GM12878 (cell line): ENCODE measurements at regions not wholly inside any gene's neighbourhood (a gene's known extent, or its start where the extent isn't known, plus 50 kb on each side); places are given as distances from the start of the nearest gene placed in this dataset.

Source experiments
- ATAC-seq: fragments of 200-7000 bp; cut with Tn5 transposase; 3 replicates; pipeline ENCODE4 v1.9.1; 2020; ENCODE audit warnings: mild to moderate bottlenecking, moderate library complexity
- BruUV-seq: library from RNA; stranded (reverse); fragments of 400-500 nt; replicated peaks from 2 replicates; lab custom pipeline; 2021; lab: Mats Ljungman, UMichigan
- CTCF ChIA-PET: fragments of 300-600 bp; sonication (Branson Sonifier 250); formaldehyde crosslinking; extraction: SDS; loops from one replicate; lab custom pipeline; 2021; ENCODE audit warnings: inconsistent platforms; lab: Yijun Ruan, JAX
- POLR2A ChIA-PET: fragments of 350-600 bp; formaldehyde crosslinking; extraction: SDS; loops from one replicate; lab custom pipeline; 2021; ENCODE audit warnings: inconsistent platforms; lab: Charles Lee
- RAD21 ChIA-PET: fragments of 300-600 bp; sonication (Branson Sonifier 250); formaldehyde crosslinking; loops from one replicate; lab custom pipeline; 2023; ENCODE audit warnings: antibody characterized with exemption; ENCODE audit not compliant: unreplicated experiment; lab: Charles Lee
- SMC1A ChIA-PET: fragments of 300-600 bp; sonication (Branson Sonifier 250); formaldehyde crosslinking; loops from one replicate; lab custom pipeline; 2023; ENCODE audit not compliant: unreplicated experiment, uncharacterized antibody; lab: Charles Lee
- DNase-seq: peaks from one replicate; pipeline ENCODE4 v3.0.0-alpha.2; 2011; ENCODE audit warnings: low read depth, low spot score
- FAIRE-seq: peaks from 3 replicates; lab custom pipeline; 2011; peaks lifted over from hg19 to GRCh38; lab: Jason Lieb, UNC
- H2AFZ ChIP-seq: 2 replicates; pipeline ENCODE4 v1.6.0; 2011; ENCODE audit warnings: low read depth, low read length, control low read depth; ENCODE audit not compliant: control insufficient read depth
- H3K27ac ChIP-seq: 2 replicates; pipeline ENCODE4 v1.5.1; 2011; ENCODE audit warnings: control low read depth; ENCODE audit not compliant: control insufficient read depth, insufficient read depth
- H3K27me3 ChIP-seq, 2 experiments: replicated peaks in 1 of 2; 2 replicates each; pipeline versions ENCODE4 v1.6.0 to v1.6.1; 2011; ENCODE audit warnings: low read length in 1 of 2; ENCODE audit not compliant: control insufficient read depth in 2 of 2, insufficient read depth in 2 of 2
- H3K36me3 ChIP-seq, 2 experiments: 2 replicates each; pipeline ENCODE4 v1.5.1; 2011; ENCODE audit warnings: low read length in 1 of 2; ENCODE audit not compliant: control insufficient read depth in 2 of 2, insufficient read depth in 2 of 2
- H3K4me1 ChIP-seq: 2 replicates; pipeline ENCODE4 v1.6.1; 2011; ENCODE audit warnings: mild to moderate bottlenecking, low read length, moderate library complexity, mixed read lengths; ENCODE audit not compliant: control insufficient read depth, insufficient read depth
- H3K4me2 ChIP-seq: 2 replicates; pipeline ENCODE4 v1.6.0; 2011; ENCODE audit warnings: control low read depth; ENCODE audit not compliant: control insufficient read depth, insufficient read depth
- H3K4me3 ChIP-seq: fragments of 200-600 bp; sonication (generic); 2 replicates; pipeline ENCODE4 v1.5.1; 2016
- H3K79me2 ChIP-seq: 2 replicates; pipeline ENCODE4 v1.6.0; 2011; ENCODE audit warnings: low read length; ENCODE audit not compliant: control insufficient read depth, insufficient read depth
- H3K9ac ChIP-seq: 2 replicates; pipeline ENCODE4 v1.8.0; 2011; ENCODE audit warnings: low read length, control low read depth, mixed read lengths; ENCODE audit not compliant: control insufficient read depth, insufficient read depth
- H3K9me3 ChIP-seq: replicated peaks from 3 replicates; pipeline ENCODE4 v1.5.1; 2011; ENCODE audit warnings: mild to moderate bottlenecking, low read length; ENCODE audit not compliant: control insufficient read depth, insufficient read depth
- H4K20me1 ChIP-seq: 2 replicates; pipeline ENCODE4 v1.6.0; 2011; ENCODE audit not compliant: control insufficient read depth, insufficient read depth
- ASH2L ChIP-seq: fragments of 300-600, 200-600 bp; sonication (generic); IDR thresholded peaks from 2 replicates; pipeline ENCODE4 v1.6.1; 2017; ENCODE audit warnings: low read depth, mild to moderate bottlenecking, borderline replicate concordance
- ATF3 ChIP-seq: IDR thresholded peaks from 2 replicates; pipeline ENCODE4 v1.6.1; 2011; ENCODE audit warnings: low read depth, mild to moderate bottlenecking, low read length, moderate library complexity, borderline replicate concordance; ENCODE audit errors: extremely low read depth
- BHLHE40 ChIP-seq, 2 experiments: fragments of 450-650 bp in 1 of 2; IDR thresholded peaks; 2 replicates each; pipeline ENCODE4 v1.6.1; 2011 to 2017; ENCODE audit warnings: low read depth in 2 of 2, borderline replicate concordance in 1 of 2, improper control_type of control experiment in 1 of 2, low read length in 1 of 2, mild to moderate bottlenecking in 1 of 2
- DPF2 ChIP-seq: fragments of 450-650 bp; IDR thresholded peaks from 2 replicates; pipeline ENCODE4 v1.6.1; 2017; ENCODE audit warnings: mild to moderate bottlenecking
- GABPA ChIP-seq: IDR thresholded peaks from 2 replicates; pipeline ENCODE4 v1.6.1; 2014; ENCODE audit warnings: antibody characterized with exemption, low read depth, mild to moderate bottlenecking, inconsistent platforms
- KAT2A ChIP-seq: conservative IDR thresholded peaks from 2 replicates; pipeline ENCODE4 v1.6.1; 2011; ENCODE audit warnings: low read depth, low read length; ENCODE audit not compliant: control insufficient read depth
- PML ChIP-seq: IDR thresholded peaks from 2 replicates; pipeline ENCODE4 v1.6.1; 2012; ENCODE audit warnings: low read length, inconsistent platforms
- RAD51 ChIP-seq: fragments of 450-650 bp; IDR thresholded peaks from 2 replicates; pipeline ENCODE4 v1.6.1; 2016; ENCODE audit warnings: moderate library complexity, mild to moderate bottlenecking, inconsistent platforms
- RELA ChIP-seq: fragments of 450-650 bp; IDR thresholded peaks from 2 replicates; pipeline ENCODE4 v1.8.0; 2014; ENCODE audit warnings: borderline replicate concordance; ENCODE audit not compliant: partially characterized antibody
- STAT1 ChIP-seq: fragments of 450-650 bp; conservative IDR thresholded peaks from 2 replicates; pipeline ENCODE4 v1.6.1; 2014; ENCODE audit warnings: antibody characterized with exemption, mild to moderate bottlenecking
- STAT3 ChIP-seq: IDR thresholded peaks from 2 replicates; pipeline ENCODE4 v1.6.1; 2011; ENCODE audit warnings: low read depth, low read length, improper control_type of control experiment
- TAF1 ChIP-seq: IDR thresholded peaks from 2 replicates; pipeline ENCODE4 v1.6.1; 2011; ENCODE audit warnings: mild to moderate bottlenecking, low read depth, low read length, borderline replicate concordance
- TCF3 ChIP-seq: IDR thresholded peaks from 2 replicates; pipeline ENCODE4 v1.6.1; 2012; ENCODE audit warnings: low read depth, mild to moderate bottlenecking, low read length, borderline replicate concordance; ENCODE audit not compliant: insufficient read depth
- ZNF592 ChIP-seq: fragments of 450-650 bp; IDR thresholded peaks from 2 replicates; pipeline ENCODE4 v1.6.1; 2017; ENCODE audit warnings: mild to moderate bottlenecking, moderate library complexity
- WGBS: methylation state at CpG from one replicate; pipeline ENCODE4 v1.1.6; 2016; ENCODE audit warnings: low lambda C conversion rate; ENCODE audit not compliant: insufficient replicate concordance, insufficient coverage; ENCODE audit errors: missing lambda C conversion rate; 5-methylcytosine and 5-hydroxymethylcytosine counted together
- in situ Hi-C: fragments of 300-500 bp; cut with MboI; formaldehyde crosslinking; loops from 9 replicates; pipeline ENCODE4 v1.14.3; 2018; ENCODE audit warnings: mixed read lengths
- intact Hi-C: fragments of 100-400 bp; cut with micrococcal nuclease; formaldehyde crosslinking; loops from one replicate; pipeline ENCODE4 v1.14.2; 2022; ENCODE audit not compliant: unreplicated experiment
- TF ChIP-seq, protein P1 (sequence below): fragments of 450-650 bp; IDR thresholded peaks from 2 replicates; pipeline ENCODE4 v1.6.1; 2017; ENCODE audit warnings: low read depth, mild to moderate bottlenecking, moderate library complexity
- TF ChIP-seq, protein P2 (sequence below): fragments of 450-650 bp; formaldehyde crosslinking; IDR thresholded peaks from 2 replicates; pipeline ENCODE4 v1.5.0; 2022; ENCODE audit warnings: mild to moderate bottlenecking, missing genetic modification characterization

- TF ChIP-seq KAT2A (no peak), STAT3 (no peak), ASH2L (no peak), RELA (no peak), TCF3 (no peak), BHLHE40 (IDR thresholded peaks at IDR 0.05; ENCODE audit: borderline replicate concordance in 1 of 2, low read depth in 2 of 2, low read length in 1 of 2) (no peak), DPF2 (no peak), GABPA (no peak), STAT1 (no peak), RAD51 (no peak), TAF1 (no peak), ATF3 (no peak), PML (no peak), ZNF592 (no peak)
- TF ChIP-seq, protein P1, sequence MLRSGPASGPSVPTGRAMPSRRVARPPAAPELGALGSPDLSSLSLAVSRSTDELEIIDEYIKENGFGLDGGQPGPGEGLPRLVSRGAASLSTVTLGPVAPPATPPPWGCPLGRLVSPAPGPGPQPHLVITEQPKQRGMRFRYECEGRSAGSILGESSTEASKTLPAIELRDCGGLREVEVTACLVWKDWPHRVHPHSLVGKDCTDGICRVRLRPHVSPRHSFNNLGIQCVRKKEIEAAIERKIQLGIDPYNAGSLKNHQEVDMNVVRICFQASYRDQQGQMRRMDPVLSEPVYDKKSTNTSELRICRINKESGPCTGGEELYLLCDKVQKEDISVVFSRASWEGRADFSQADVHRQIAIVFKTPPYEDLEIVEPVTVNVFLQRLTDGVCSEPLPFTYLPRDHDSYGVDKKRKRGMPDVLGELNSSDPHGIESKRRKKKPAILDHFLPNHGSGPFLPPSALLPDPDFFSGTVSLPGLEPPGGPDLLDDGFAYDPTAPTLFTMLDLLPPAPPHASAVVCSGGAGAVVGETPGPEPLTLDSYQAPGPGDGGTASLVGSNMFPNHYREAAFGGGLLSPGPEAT, result no peak
- TF ChIP-seq, protein P2, sequence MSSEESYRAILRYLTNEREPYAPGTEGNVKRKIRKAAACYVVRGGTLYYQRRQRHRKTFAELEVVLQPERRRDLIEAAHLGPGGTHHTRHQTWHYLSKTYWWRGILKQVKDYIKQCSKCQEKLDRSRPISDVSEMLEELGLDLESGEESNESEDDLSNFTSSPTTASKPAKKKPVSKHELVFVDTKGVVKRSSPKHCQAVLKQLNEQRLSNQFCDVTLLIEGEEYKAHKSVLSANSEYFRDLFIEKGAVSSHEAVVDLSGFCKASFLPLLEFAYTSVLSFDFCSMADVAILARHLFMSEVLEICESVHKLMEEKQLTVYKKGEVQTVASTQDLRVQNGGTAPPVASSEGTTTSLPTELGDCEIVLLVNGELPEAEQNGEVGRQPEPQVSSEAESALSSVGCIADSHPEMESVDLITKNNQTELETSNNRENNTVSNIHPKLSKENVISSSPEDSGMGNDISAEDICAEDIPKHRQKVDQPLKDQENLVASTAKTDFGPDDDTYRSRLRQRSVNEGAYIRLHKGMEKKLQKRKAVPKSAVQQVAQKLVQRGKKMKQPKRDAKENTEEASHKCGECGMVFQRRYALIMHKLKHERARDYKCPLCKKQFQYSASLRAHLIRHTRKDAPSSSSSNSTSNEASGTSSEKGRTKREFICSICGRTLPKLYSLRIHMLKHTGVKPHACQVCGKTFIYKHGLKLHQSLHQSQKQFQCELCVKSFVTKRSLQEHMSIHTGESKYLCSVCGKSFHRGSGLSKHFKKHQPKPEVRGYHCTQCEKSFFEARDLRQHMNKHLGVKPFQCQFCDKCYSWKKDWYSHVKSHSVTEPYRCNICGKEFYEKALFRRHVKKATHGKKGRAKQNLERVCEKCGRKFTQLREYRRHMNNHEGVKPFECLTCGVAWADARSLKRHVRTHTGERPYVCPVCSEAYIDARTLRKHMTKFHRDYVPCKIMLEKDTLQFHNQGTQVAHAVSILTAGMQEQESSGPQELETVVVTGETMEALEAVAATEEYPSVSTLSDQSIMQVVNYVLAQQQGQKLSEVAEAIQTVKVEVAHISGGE (CRISPR knock-in tag), result no peak
- H3K4me1 ChIP-seq, result no peaks in the 10 kb centered on the region
- intact Hi-C loops (no loop called here), in situ Hi-C loops (loop anchor here (25.0 kb wide), 1 partner anchor 541 kb away; no protein-coding TSS in a partner anchor)
- H3K4me2 ChIP-seq, result no peak overlapping the region
- DNase-seq (no peak), FAIRE-seq (no peak), ATAC-seq (no peak)
- no peaks in the 10 kb centered on the region for H3K79me2 ChIP-seq
- no peak overlapping the region for H3K4me3 ChIP-seq
- H3K9ac ChIP-seq, result no peak overlapping the region
- H2AFZ ChIP-seq, result no peak overlapping the region
- BruUV-seq, result no TSS peak
- no peaks in the 10 kb centered on the region for H4K20me1 ChIP-seq
- no peak overlapping the region for H3K27ac ChIP-seq
- H3K27me3 ChIP-seq, result no peaks in the 10 kb centered on the region
- no peaks in the 10 kb centered on the region for H3K36me3 ChIP-seq
- SMC1A ChIA-PET, result no interaction called here
- CTCF ChIA-PET, result no interaction called here
- 72% methylated on average over 25 of the region's 29 CpGs for WGBS
- POLR2A ChIA-PET, result no interaction called here
- RAD21 ChIA-PET, result no interaction called here
- H3K9me3 ChIP-seq, result no peaks in the 10 kb centered on the region; the same call in 2 of the 3 replicates
Observed at GRCh38 chr17:22203208-22203715, 510.9 kb downstream of the KCNJ18 start.
